PFSK-1 (cell line): ENCODE measurements at regions not wholly inside any gene's neighbourhood (a gene's known extent, or its start where the extent isn't known, plus 50 kb on each side); places are given as distances from the start of the nearest gene placed in this dataset.

Experiments
- FOXP2 ChIP-seq: optimal IDR thresholded peaks from 2 replicates; pipeline ENCODE3; 2011; ENCODE audit warnings: borderline replicate concordance, control low read depth, inconsistent platforms; ENCODE audit not compliant: insufficient read depth; ENCODE audit errors: extremely low read length, extremely low read depth
- POLR2AphosphoS5 ChIP-seq: IDR thresholded peaks from 2 replicates; pipeline ENCODE4 v1.6.1; 2012; ENCODE audit warnings: low read depth, mild to moderate bottlenecking, control low read depth, low read length, moderate library complexity
- REST ChIP-seq, 2 experiments: IDR thresholded peaks; 2 replicates each; pipeline versions ENCODE4 v1.6.1 to v1.8.0; 2011 to 2012; ENCODE audit warnings: low read depth in 2 of 2, low read length in 2 of 2, control low read depth in 1 of 2, inconsistent platforms in 1 of 2, mild to moderate bottlenecking in 1 of 2, moderate library complexity in 1 of 2; ENCODE audit not compliant: insufficient read depth in 1 of 2
- SIN3A ChIP-seq: IDR thresholded peaks from 2 replicates; pipeline ENCODE4 v1.6.1; 2012; ENCODE audit warnings: mild to moderate bottlenecking, low read length, moderate library complexity, borderline replicate concordance; ENCODE audit not compliant: insufficient read depth
- TAF1 ChIP-seq: IDR thresholded peaks from 2 replicates; pipeline ENCODE4 v1.6.1; 2012; ENCODE audit warnings: low read length, control low read depth, borderline replicate concordance; ENCODE audit not compliant: insufficient read depth

- TF ChIP-seq SIN3A (no peak), POLR2AphosphoS5 (no peak), FOXP2 (no peak), REST (IDR thresholded peaks at IDR 0.05; ENCODE audit: insufficient read depth in 1 of 2, low read depth in 2 of 2, low read length in 2 of 2) (no peak), TAF1 (no peak)
These were observed 224.3 kb downstream of the MAFB start for GRCh38 chr20:40464731-40465208.

- TF ChIP-seq REST (IDR thresholded peaks at IDR 0.05; ENCODE audit: insufficient read depth in 1 of 2, low read depth in 2 of 2, low read length in 2 of 2) (no peak), POLR2AphosphoS5 (no peak), TAF1 (no peak)
These were observed 225.9 kb downstream of the MAFB start for GRCh38 chr20:40463171-40463570.

GRCh38 chr20:40462566-40462965 is 226.5 kb downstream of the MAFB start:
- no peak for TF ChIP-seq POLR2AphosphoS5
- TF ChIP-seq TAF1, result no peak
- TF ChIP-seq SIN3A, result no peak
- TF ChIP-seq FOXP2, result no peak
- no peak for TF ChIP-seq REST (IDR thresholded peaks at IDR 0.05; ENCODE audit: insufficient read depth in 1 of 2, low read depth in 2 of 2, low read length in 2 of 2)

GRCh38 chr20:40459299-40459698 is 229.7 kb downstream of the MAFB start:
- no peak for TF ChIP-seq FOXP2
- no peak for TF ChIP-seq REST (IDR thresholded peaks at IDR 0.05; ENCODE audit: insufficient read depth in 1 of 2, low read depth in 2 of 2, low read length in 2 of 2)

GRCh38 chr20:40457404-40457803 is 231.6 kb downstream of the MAFB start:
- TF ChIP-seq TAF1 (no peak), FOXP2 (no peak), REST (IDR thresholded peaks at IDR 0.05; ENCODE audit: insufficient read depth in 1 of 2, low read depth in 2 of 2, low read length in 2 of 2) (no peak), SIN3A (no peak)
